GM19035 (cell line): ENCODE measurements at regions not wholly inside any gene's neighbourhood (a gene's known extent, or its start where the extent isn't known, plus 50 kb on each side); places are given as distances from the start of the nearest gene placed in this dataset.
"Not testable (repeated sequence)": the region's sequence is repeated elsewhere in the genome, so short reads cannot be mapped to it uniquely, and the experiment has no call there.

Experiments
- ATAC-seq: cut with Tn5 transposase; IDR thresholded peaks from one replicate; pipeline ENCODE4 v1.9.1; 2021; ENCODE audit not compliant: unreplicated experiment

DNA sequence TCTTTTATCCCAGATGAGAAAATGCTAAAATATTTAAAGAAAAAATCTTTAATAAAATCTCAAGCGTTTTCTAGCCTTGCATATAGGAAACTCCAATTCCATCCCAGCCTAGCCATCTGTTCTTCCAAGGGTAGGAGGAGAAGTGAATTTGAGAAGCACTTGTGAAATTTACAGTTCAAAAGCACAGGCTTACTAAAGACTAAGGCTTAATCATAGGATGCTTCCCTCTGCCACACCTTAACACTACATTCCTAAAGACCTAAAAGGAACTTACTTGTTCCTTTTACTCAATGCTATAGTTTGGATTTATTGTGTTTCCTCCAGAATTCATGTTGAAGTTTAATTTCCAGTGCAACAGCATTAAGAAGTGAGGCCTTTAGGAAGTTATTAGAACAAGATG lies 764.8 kb upstream of the CADM2 start:
- ATAC-seq, result no peak

DNA sequence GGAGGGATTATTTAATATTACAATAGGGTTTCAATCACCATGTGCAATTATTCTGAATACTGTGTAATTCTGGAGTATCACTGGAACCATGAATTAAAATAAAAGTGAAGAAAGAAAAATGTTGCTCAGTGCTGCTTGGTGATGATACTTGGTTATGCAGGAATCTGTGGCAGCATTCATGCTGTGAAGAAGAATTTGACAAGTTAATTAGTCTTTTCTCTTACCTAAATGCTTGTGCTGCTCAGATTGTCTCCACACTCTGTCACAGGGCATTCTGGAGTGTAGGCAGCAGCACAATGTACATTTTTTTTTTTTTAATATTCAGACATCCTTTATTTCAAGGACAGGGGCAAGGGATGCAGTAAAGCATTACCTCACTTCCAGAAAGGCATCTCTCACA lies 749.3 kb upstream of the CADM2 start:
- no peak for ATAC-seq

DNA sequence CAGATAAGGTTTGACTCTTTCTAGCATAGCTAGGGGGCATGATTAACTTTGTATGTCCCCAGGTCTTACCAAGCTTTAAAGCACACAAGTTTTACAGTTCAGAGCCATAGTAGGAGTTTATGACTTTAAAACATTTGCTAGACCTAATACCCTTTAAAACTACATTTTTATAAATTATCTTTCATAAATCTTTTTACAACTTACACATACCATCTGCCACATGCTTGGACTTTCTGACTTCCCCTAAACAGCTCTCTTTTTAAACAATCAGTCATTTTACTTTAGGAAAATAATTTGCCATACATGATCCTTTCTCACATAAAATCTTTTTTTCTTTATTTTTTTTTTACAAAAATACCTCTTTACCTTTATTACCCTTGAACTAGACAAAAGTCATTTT lies 735.3 kb upstream of the CADM2 start:
- no peak for ATAC-seq

DNA sequence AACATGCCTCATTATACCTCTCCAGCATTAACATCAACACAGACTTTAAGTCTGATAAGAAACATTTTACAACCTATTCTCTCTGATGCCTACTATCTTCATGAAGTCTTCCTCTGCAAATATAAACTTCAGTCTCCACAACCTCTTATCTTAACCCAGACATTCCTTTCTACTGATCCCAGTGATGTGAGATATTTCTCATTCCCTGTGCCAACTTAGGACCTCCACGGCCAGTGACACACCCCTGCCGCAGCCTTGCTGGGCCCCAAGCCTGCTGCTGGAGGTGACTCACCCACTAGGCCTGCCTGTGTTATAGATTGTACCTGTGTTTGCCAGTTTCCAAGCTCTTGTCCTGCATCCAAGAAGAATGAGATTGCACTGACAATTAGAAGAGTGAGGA lies 734.5 kb upstream of the CADM2 start:
- no peak for ATAC-seq

DNA sequence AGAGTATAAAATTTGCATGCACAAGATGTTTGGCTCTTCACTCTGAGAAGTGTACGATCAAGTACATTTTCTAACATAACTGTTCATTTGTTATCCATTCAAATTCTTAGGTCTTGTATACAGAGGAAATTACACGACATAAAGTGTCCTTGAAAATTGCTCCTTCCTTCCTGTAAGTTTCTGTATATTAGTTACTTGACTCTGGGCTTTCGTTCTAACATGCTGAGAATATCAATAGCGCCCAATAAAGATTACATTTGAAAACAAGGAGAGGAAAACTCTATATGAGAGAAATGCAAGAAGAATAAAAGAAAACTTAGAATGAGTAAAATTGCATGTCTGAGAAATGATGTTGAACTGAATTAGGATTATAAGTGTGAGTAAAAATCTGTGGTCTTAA lies 722.5 kb upstream of the CADM2 start:
- ATAC-seq, result no peak

DNA sequence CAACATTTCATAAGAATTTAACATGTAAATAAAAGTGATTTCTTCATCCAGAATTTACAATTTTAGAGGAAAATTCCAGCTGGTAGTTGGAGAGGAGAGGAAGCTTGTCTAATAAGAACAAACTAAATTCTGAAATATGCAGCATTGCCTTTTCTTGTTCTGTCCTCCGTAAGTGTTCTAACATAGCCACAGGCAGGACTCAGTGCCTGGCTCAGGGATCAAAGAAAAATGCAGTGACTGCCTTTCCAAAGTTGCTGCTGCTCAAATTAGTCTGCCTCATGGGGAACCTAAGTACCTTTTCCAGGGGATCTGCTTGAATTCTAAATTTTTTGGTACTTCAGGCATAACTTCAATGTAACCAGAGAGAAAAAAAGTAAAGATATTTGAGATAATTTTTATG lies 713.0 kb upstream of the CADM2 start:
- ATAC-seq, result no peak

DNA sequence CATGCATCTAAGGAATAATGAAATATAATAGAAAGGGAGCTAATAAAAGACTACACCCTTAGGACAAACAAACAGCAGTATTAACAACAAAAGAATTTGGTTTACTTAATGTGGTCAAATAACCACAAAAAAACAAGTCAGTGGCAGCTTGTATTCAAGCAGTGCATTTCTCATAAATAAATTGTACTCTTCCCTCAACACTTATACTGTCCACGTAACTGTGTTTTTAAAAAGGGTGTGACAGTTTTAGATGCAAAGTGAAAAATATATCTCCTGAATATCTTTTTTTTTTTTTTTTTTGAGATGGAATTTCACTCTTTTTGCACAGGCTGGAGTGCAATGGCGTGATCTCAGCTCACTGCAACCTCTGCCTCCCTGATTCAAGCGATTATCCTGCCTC lies 698.2 kb upstream of the CADM2 start:
- no peak for ATAC-seq

DNA sequence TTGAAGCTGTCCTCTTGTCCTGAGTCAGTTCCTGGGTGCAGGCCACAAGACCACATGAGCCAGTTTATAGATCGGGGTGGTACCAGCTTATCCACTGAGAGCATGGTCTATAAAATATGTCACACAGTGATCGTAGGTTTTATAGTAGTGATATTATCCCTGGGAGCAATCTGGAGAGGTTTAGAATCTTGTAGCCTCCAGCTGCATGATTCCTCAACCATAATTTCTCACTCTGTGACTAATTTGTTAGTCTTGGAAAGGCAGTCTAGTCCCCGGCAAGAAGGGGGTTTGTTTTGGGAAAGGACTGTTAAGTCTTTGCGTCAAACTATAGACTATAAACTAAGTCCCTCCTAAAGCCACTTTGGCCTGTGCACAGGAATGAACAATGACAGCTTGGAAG lies 693.0 kb upstream of the CADM2 start:
- no peak for ATAC-seq

DNA sequence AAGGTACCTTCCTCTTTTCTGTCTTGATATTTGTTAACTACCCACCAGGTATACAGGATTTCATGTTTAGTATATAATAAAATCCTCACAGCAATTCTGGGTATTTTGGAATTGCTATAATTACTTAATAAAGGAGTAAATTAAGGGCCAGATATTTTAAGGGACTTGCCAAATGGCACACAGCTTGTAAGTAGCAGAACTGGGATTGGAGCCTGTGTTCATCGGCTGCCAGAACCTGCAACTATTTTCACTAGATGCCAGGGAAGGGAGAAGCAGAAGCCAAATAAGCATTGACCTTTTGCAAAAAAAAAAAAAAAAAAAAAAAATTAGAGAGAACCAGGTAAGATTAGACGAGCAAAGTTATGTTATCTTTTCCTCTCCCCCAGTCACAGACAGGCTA lies 683.3 kb upstream of the CADM2 start:
- no peak for ATAC-seq

DNA sequence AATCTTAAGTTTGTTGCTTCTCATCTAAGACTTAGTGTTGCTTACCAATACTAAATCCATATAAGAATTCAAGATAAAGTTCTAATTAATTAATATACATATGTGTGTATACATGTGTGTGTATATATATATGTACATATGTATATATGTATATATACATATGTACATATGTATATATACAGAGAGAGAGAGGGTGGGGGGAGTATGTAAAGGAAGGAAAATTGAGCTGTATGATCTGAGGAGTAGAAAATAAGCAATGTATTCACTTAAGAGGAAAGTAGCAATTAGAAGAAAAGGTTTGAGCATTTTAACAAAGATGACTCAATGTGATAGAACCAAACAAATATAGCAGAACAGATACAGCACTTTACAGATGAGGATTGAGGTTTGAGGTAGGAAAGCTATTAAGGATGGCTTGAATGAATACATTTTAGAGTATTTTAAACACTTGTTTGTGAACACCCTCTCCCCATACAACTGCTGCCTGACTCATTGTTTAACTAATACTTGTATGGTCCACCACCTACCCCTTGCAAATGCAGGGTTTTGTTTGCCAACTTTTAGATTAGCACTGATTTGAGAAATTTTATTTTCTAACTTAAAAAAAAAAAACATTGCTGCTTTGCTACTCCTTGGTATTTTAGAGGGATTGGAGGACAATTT lies 681.1 kb upstream of the CADM2 start:
- ATAC-seq, result no peak

DNA sequence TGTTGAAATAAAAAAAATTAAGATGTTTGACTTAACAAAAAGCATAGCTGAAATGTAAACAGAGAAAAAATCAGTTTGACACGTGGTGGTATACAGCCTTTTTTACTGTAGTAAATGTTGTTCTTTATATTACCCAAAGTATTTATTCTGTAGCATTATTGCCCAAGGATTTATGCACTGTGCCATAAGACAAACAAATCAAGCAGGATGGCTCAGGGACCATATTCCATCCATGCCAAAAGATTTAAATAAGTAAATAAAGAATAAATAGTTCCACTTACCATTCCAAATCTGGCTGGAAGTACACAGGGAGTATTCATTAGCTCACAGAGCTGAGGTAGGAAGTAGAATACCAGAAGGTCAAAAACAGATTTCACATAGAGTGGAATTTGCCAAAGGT lies 666.7 kb upstream of the CADM2 start:
- no peak for ATAC-seq

DNA sequence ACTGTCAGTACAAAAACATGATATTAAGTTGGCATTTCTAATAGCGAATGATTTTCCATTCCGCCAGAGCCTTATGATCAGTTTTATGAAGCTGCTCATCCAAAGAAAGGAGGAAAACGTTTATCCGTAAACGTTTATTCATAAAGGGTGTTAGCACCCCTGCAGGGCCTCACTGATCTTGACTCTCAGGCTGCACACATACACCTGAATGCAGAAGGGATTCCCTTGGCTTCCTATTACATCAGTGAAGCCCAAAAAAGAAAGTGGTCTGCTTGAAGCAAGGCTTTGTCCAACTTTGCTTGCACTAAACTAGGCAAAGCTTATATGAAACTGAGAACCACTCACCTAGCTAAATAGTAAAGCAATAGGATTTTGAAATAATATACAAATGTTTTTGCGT lies 659.5 kb upstream of the CADM2 start:
- ATAC-seq, result no peak

DNA sequence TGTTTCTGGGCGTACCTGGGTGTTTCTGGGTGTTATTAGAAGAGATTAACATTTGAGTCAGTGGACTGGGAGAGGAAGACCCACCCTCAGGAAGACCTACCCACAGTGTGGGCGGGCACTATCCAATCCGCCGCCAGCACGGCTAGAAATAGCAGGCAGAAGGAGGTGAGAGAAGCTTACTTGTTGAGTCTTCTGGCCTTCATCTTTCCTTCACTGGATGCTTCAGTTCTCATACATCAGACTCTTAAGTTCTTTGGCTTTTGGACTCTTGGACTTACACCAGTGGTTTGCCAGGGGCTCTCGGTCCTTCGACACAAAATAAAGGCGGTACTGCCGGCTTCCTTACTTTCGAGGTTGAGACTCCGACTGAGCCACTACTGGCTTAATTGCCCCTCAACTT lies 654.6 kb upstream of the CADM2 start:
- no peak for ATAC-seq

DNA sequence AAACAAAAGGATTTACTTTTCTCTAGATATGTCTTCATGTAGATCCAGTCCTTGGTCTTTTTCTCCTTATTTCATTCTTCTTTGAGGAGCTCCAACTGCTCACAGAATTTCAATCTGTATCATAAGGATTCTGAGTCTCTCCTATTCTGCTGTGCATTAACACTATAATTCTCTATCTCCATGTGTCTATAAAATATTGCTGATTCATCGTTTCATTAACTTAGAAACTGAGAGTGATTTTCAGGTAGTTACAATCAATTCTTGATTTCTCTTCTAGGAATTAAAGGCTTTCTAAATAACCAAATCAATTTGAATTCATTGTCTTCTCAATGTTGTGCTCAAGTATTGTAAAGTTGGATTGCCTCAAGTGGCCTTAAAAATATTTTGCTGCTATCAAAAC lies 651.5 kb upstream of the CADM2 start:
- ATAC-seq, result no peak

DNA sequence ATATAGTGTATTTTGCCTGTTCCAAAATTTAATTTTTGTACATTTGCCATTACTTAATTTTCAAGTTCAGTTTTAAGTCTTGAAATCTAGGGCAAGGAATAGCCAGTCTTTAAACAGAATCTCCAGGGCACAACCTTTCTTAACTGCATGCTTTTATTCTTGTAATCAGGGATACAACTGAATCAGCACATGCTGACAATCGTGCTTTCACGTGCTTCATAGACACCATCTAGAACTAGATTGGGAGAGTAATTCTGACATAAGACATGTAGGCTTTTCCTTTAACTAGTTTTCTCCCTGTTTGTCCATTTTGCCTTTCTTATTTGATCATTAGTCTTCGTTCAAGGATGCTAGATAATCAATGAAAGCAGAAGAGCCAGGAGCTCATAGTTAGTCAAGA lies 650.4 kb upstream of the CADM2 start:
- ATAC-seq, result no peak

DNA sequence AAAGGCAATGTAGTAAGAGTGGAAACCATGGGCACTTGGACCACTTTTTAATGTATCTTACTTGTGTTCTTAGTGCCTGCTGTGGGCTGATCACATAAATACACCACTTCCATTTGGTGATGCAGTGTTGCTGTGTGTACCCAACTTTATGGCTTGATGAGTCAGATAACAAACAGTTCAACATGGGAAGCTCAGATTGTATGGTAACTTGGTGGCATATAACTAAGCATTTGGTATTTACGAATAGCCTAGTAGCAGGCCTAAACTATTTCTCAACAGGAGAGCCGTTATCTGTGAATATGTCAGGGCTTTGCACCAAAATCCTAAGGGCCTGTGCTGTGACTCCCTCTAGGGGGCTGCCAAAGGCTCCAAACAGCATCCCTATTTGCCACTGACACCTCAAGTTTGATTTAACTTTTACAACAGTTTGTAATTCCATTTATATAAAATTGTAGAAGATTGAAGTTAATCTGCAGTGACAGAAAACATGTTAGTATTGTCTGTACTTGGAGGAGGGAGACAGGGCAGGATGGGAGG lies 640.4 kb upstream of the CADM2 start:
- no peak for ATAC-seq

DNA sequence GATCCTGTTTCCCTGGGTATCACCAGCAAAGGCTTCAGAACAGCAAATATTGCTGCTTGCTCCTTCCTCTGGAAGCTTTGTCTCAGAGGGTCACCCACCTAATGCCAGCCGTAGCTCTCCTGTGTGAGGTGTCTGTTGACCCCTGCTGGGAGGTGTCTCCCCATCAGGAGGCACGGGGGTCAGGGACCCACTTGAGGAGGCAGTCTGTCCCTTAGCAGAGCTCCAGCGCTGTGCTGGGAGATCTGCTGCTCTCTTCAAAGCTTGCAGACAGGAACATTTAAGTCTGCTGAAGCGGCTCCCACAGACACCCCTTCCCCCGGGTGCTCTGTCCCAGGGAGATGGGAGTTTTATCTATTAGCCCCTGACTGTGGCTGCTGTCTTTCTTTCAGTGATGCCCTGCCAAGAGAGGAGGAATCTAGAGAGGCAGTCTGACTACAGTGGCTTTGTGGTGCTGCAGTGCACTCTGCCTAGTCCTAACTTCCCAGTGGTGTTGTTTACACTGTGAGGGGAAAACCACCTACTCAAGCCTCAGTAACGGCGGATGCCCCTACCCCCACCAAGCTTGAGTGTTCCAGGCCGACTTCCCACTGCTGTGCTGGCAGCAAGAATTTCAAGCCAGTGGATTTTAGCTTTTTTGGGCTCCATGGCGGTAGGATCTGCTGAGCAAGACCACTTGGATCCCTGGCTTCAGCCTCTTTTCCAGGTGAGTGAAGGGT lies 593.1 kb upstream of the CADM2 start:
- not testable (repeated sequence) for ATAC-seq
